A549 (cell line): ENCODE measurements at regions not wholly inside any gene's neighbourhood (a gene's known extent, or its start where the extent isn't known, plus 50 kb on each side); places are given as distances from the start of the nearest gene placed in this dataset.

Experiments used
- CHD2 ChIP-seq: fragments of 150-350 bp; IDR thresholded peaks from 2 replicates; pipeline ENCODE4 v1.6.1; 2014; ENCODE audit warnings: low read length; ENCODE audit not compliant: partially characterized antibody
- CTCF ChIP-seq: fragments of >200 bp; sonication (Bioruptor Twin); formaldehyde crosslinking; IDR thresholded peaks from 3 replicates; pipeline ENCODE4 v1.5.1; 2016
- FOSB ChIP-seq: fragments of 250-450 bp; sonication (Bioruptor Pico); IDR thresholded peaks from 2 replicates; pipeline ENCODE4 v1.5.0; 2020; ENCODE audit warnings: mild to moderate bottlenecking, moderate library complexity
- HOXA7 ChIP-seq: fragments of 250-450 bp; sonication (Bioruptor Pico); IDR thresholded peaks from 2 replicates; pipeline ENCODE4 v1.5.0; 2020; ENCODE audit warnings: mild to moderate bottlenecking, moderate library complexity
- POLR2A ChIP-seq: IDR thresholded peaks from 2 replicates; pipeline ENCODE4 v1.6.1; 2012; ENCODE audit warnings: mild to moderate bottlenecking, low read length
- REST ChIP-seq: fragments of 200-600 bp; sonication (generic); IDR thresholded peaks from 2 replicates; pipeline ENCODE4 v1.6.1; 2016; ENCODE audit warnings: antibody characterized with exemption, mild to moderate bottlenecking, moderate library complexity
- RNF2 ChIP-seq: fragments of 200-600 bp; sonication (generic); IDR thresholded peaks from 2 replicates; pipeline ENCODE4 v1.6.1; 2016; ENCODE audit warnings: low read depth, mild to moderate bottlenecking, antibody characterized with exemption, moderate library complexity, borderline replicate concordance
- TF ChIP-seq, protein P1 (sequence below): fragments of 250-450 bp; sonication (Bioruptor Pico); IDR thresholded peaks from 2 replicates; pipeline ENCODE4 v1.5.0; 2021; ENCODE audit warnings: mild to moderate bottlenecking, moderate library complexity, borderline replicate concordance

GRCh38 chr11:104219096-104219495 is 55.1 kb upstream of the PDGFD start:
- TF ChIP-seq REST (no peak), HOXA7 (CRISPR knock-in tag) (no peak), CTCF (no peak), CHD2 (no peak), POLR2A (no peak), FOSB (CRISPR knock-in tag) (no peak), RNF2 (no peak)
- TF ChIP-seq, protein P1, sequence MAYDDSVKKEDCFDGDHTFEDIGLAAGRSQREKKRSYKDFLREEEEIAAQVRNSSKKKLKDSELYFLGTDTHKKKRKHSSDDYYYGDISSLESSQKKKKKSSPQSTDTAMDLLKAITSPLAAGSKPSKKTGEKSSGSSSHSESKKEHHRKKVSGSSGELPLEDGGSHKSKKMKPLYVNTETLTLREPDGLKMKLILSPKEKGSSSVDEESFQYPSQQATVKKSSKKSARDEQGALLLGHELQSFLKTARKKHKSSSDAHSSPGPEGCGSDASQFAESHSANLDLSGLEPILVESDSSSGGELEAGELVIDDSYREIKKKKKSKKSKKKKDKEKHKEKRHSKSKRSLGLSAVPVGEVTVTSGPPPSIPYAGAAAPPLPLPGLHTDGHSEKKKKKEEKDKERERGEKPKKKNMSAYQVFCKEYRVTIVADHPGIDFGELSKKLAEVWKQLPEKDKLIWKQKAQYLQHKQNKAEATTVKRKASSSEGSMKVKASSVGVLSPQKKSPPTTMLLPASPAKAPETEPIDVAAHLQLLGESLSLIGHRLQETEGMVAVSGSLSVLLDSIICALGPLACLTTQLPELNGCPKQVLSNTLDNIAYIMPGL (CRISPR knock-in tag): no peak
